GM12891 (cell line): ENCODE measurements at regions not wholly inside any gene's neighbourhood (a gene's known extent, or its start where the extent isn't known, plus 50 kb on each side); places are given as distances from the start of the nearest gene placed in this dataset.

Experiments
- PAX5 ChIP-seq: IDR thresholded peaks from 2 replicates; pipeline ENCODE4 v1.6.1; 2011; ENCODE audit warnings: low read length, moderate library complexity, mild to moderate bottlenecking; ENCODE audit not compliant: insufficient read depth, severe bottlenecking
- POLR2A ChIP-seq: IDR thresholded peaks from 2 replicates; pipeline ENCODE4 v1.6.1; 2011; ENCODE audit warnings: low read depth, low read length, control low read depth
- POLR2AphosphoS5 ChIP-seq: IDR thresholded peaks from 2 replicates; pipeline ENCODE4 v1.6.1; 2011; ENCODE audit warnings: low read depth, low read length, control low read depth
- POU2F2 ChIP-seq: IDR thresholded peaks from 2 replicates; pipeline ENCODE4 v1.6.1; 2011; ENCODE audit warnings: low read depth, mild to moderate bottlenecking, control low read depth, low read length, moderate library complexity
- SPI1 ChIP-seq: IDR thresholded peaks from 2 replicates; pipeline ENCODE4 v1.6.1; 2011; ENCODE audit warnings: low read depth, low read length, control low read depth
- TAF1 ChIP-seq: IDR thresholded peaks from 2 replicates; pipeline ENCODE4 v1.6.1; 2011; ENCODE audit warnings: low read depth, low read length, control low read depth

DNA sequence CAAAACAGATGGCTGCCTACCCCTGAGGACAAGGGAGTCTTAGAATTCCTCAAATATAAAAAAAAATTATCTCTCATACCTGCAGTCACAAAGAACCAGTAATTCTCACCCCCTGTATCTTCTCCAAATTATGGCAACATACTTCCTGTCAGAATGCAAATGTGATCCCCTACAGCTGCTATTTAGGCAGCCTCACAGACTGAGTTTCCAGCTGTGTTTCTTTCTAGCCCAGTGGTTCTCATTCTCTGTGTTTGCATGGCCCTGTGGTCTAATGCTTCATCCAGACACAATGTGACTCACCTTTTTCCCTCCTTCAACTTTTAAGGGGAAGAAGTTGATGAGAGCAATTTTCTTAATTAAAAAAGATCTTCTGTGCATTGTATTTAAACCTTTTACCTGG lies 726.3 kb downstream of the TSN start:
- TF ChIP-seq POLR2AphosphoS5 = no peak
- no peak for TF ChIP-seq POLR2A
- no peak for TF ChIP-seq TAF1
- no peak for TF ChIP-seq PAX5
- no peak for TF ChIP-seq SPI1
- no peak for TF ChIP-seq POU2F2
